ENCODE measurements at regions not wholly inside any gene's neighbourhood (a gene's known extent, or its start where the extent isn't known, plus 50 kb on each side); places are given as distances from the start of the nearest gene placed in this dataset.
"Not testable (repeated sequence)": the region's sequence is repeated elsewhere in the genome, so short reads cannot be mapped to it uniquely, and the experiment has no call there.

DNA sequence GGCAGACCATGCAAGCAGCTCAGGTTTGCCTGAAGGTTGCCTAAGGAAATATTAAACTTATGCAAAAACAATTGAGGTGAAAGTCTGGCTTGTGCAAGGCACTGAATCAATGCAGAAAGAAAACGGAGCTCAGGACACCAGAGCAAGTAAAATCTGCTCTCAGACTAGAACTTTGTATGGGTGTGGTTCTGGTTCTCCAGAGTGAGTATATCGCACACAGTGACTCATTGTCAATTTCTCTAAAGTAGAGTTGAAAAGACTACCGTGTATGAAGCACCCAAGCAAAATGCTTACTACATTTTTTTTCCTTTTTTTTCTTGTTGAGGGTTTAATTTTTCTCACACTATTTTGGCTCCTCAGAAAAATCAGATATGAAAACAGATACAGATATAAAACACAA, 650.3 kb upstream of the CDH10 start:
- ChIA-PET POLR2A (ENCODE audit: low non-redundant PET) (no interaction called here), CTCF (no interaction called here)
- Histone ChIP-seq H3K27me3 (replicated peaks; ENCODE audit: insufficient read depth, low read depth, low read length, poor library complexity) (no peaks in the 10 kb centered on the region), H3K4me1 (ENCODE audit: insufficient read depth, low read length, poor library complexity, severe bottlenecking) (no peaks in the 10 kb centered on the region), H3K27ac (ENCODE audit: low read depth, low read length, poor library complexity, severe bottlenecking) (no peak overlapping the region), H3K9me3 (ENCODE audit: low read depth, low read length, poor library complexity, severe bottlenecking) (peaks cover 3% of the 10 kb centered on the region), H3K4me3 (ENCODE audit: low read depth, low read length, poor library complexity, severe bottlenecking) (no peak overlapping the region), H3K36me3 (ENCODE audit: insufficient read depth, low read length, poor library complexity, severe bottlenecking) (no peaks in the 10 kb centered on the region)
- TF ChIP-seq CTCF (conservative IDR thresholded peaks at IDR 0.05; ENCODE audit: low read depth, low read length) (no peak), EZH2 (IDR thresholded peaks at IDR 0.05; ENCODE audit: borderline replicate concordance, low read depth, low read length, poor library complexity, severe bottlenecking) (no peak)
- no TSS peak for BruUV-seq (replicated peaks)
- DNase-seq (ENCODE audit: low spot score), result no peak
- intact Hi-C loops (cut with micrococcal nuclease; ENCODE audit: unreplicated experiment), result no loop called here

- BruUV-seq (replicated peaks); H3K36me3 ChIP-seq (ENCODE audit: insufficient read depth, low read length, poor library complexity, severe bottlenecking); H3K4me3 ChIP-seq (ENCODE audit: low read depth, low read length, poor library complexity, severe bottlenecking); H3K9me3 ChIP-seq (ENCODE audit: low read depth, low read length, poor library complexity, severe bottlenecking); DNase-seq (ENCODE audit: low spot score); CTCF ChIA-PET; H3K4me1 ChIP-seq (ENCODE audit: insufficient read depth, low read length, poor library complexity, severe bottlenecking); intact Hi-C loops (cut with micrococcal nuclease; ENCODE audit: unreplicated experiment); H3K27ac ChIP-seq (ENCODE audit: low read depth, low read length, poor library complexity, severe bottlenecking); H3K27me3 ChIP-seq (replicated peaks; ENCODE audit: insufficient read depth, low read depth, low read length, poor library complexity); POLR2A ChIA-PET (ENCODE audit: low non-redundant PET): not testable (repeated sequence)
These were observed 645.0 kb upstream of the CDH10 start for GRCh38 chr5:25289766-25290165.

DNA sequence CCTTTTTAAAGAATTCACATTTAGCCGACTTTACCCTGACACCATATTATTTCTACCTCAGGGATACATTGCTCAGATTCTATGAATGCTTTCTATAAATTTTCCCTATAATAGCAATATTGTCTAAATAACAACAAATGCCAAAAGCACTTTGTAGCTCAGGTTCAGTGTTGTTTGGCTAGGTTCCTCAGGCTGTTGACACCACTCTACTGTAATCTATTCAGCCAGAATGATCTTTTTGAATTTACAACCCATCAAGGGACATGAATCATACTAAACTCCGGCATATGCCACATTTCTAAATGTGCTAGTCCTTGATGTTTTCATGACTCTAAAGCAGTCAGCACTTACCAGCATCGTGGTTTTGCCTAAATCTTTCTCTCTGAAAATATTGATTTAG, 641.5 kb upstream of the CDH10 start:
- TF ChIP-seq CTCF (conservative IDR thresholded peaks at IDR 0.05; ENCODE audit: low read depth, low read length) (no peak), EZH2 (IDR thresholded peaks at IDR 0.05; ENCODE audit: borderline replicate concordance, low read depth, low read length, poor library complexity, severe bottlenecking) (no peak)
- Histone ChIP-seq H3K27ac (ENCODE audit: low read depth, low read length, poor library complexity, severe bottlenecking) (no peak overlapping the region), H3K4me3 (ENCODE audit: low read depth, low read length, poor library complexity, severe bottlenecking) (no peak overlapping the region), H3K27me3 (replicated peaks; ENCODE audit: insufficient read depth, low read depth, low read length, poor library complexity) (no peaks in the 10 kb centered on the region), H3K4me1 (ENCODE audit: insufficient read depth, low read length, poor library complexity, severe bottlenecking) (no peaks in the 10 kb centered on the region), H3K36me3 (ENCODE audit: insufficient read depth, low read length, poor library complexity, severe bottlenecking) (no peaks in the 10 kb centered on the region), H3K9me3 (ENCODE audit: low read depth, low read length, poor library complexity, severe bottlenecking) (peaks cover 4% of the 10 kb centered on the region)
- BruUV-seq (replicated peaks), result no TSS peak
- DNase-seq (ENCODE audit: low spot score), result no peak
- POLR2A ChIA-PET (ENCODE audit: low non-redundant PET), result no interaction called here
- intact Hi-C loops (cut with micrococcal nuclease; ENCODE audit: unreplicated experiment), result no loop called here
- CTCF ChIA-PET, result no interaction called here

DNA sequence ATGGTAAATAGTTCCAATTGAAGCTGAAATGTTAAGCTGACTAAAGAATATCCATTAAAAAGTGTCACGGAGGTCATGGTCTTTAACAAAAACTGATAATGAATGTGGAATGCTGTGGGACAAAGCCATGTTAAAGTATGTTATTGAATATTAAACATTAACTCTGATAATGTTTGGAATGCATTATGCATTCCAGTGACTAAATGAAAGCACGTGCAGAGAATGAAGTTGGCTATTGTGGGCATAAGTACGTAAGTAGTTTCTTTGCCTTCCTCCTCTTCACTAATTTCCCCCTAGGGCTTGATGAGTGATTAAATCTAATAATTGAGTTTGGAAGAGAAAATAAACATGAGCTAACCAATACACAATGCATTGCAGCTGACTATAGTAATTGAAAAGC, 640.4 kb upstream of the CDH10 start:
- BruUV-seq (replicated peaks), result no TSS peak
- ChIA-PET POLR2A (ENCODE audit: low non-redundant PET) (no interaction called here), CTCF (no interaction called here)
- TF ChIP-seq CTCF (conservative IDR thresholded peaks at IDR 0.05; ENCODE audit: low read depth, low read length) (no peak), EZH2 (IDR thresholded peaks at IDR 0.05; ENCODE audit: borderline replicate concordance, low read depth, low read length, poor library complexity, severe bottlenecking) (no peak)
- Histone ChIP-seq H3K36me3 (ENCODE audit: insufficient read depth, low read length, poor library complexity, severe bottlenecking) (no peaks in the 10 kb centered on the region), H3K27ac (ENCODE audit: low read depth, low read length, poor library complexity, severe bottlenecking) (no peak overlapping the region), H3K9me3 (ENCODE audit: low read depth, low read length, poor library complexity, severe bottlenecking) (peaks cover 4% of the 10 kb centered on the region), H3K27me3 (replicated peaks; ENCODE audit: insufficient read depth, low read depth, low read length, poor library complexity) (no peaks in the 10 kb centered on the region), H3K4me1 (ENCODE audit: insufficient read depth, low read length, poor library complexity, severe bottlenecking) (no peaks in the 10 kb centered on the region), H3K4me3 (ENCODE audit: low read depth, low read length, poor library complexity, severe bottlenecking) (no peak overlapping the region)
- no peak for DNase-seq (ENCODE audit: low spot score)
- intact Hi-C loops (cut with micrococcal nuclease; ENCODE audit: unreplicated experiment), result no loop called here

DNA sequence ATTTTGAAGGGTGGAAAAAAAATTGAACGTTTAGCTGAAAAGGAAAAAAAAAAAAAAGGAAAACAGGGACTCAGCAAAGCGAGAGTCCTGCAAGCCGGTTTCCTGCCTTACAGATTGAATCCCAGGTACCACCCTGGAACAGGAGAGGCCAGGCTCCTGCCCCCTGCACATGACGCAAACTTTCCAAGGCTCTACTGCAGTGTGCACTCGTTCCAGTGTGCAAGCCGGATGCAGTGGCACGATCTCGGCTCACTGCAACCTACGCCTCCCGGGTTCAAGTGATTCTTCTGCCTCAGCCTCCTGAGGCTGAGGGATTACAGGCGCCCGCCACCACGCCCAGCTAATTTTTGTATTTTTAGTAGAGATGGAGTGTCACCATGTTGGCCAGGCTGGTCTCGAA, 618.7 kb upstream of the CDH10 start:
- H3K27ac ChIP-seq (ENCODE audit: low read depth, low read length, poor library complexity, severe bottlenecking); BruUV-seq (replicated peaks); DNase-seq (ENCODE audit: low spot score); H3K27me3 ChIP-seq (replicated peaks; ENCODE audit: insufficient read depth, low read depth, low read length, poor library complexity); H3K36me3 ChIP-seq (ENCODE audit: insufficient read depth, low read length, poor library complexity, severe bottlenecking); H3K9me3 ChIP-seq (ENCODE audit: low read depth, low read length, poor library complexity, severe bottlenecking); H3K4me3 ChIP-seq (ENCODE audit: low read depth, low read length, poor library complexity, severe bottlenecking); CTCF ChIA-PET; POLR2A ChIA-PET (ENCODE audit: low non-redundant PET); intact Hi-C loops (cut with micrococcal nuclease; ENCODE audit: unreplicated experiment); H3K4me1 ChIP-seq (ENCODE audit: insufficient read depth, low read length, poor library complexity, severe bottlenecking): not testable (repeated sequence)

Measured in A673 (cell line).